ENCODE measurements at regions not wholly inside any gene's neighbourhood (a gene's known extent, or its start where the extent isn't known, plus 50 kb on each side); places are given as distances from the start of the nearest gene placed in this dataset.
"Not testable (repeated sequence)": the region's sequence is repeated elsewhere in the genome, so short reads cannot be mapped to it uniquely, and the experiment has no call there.

DNA sequence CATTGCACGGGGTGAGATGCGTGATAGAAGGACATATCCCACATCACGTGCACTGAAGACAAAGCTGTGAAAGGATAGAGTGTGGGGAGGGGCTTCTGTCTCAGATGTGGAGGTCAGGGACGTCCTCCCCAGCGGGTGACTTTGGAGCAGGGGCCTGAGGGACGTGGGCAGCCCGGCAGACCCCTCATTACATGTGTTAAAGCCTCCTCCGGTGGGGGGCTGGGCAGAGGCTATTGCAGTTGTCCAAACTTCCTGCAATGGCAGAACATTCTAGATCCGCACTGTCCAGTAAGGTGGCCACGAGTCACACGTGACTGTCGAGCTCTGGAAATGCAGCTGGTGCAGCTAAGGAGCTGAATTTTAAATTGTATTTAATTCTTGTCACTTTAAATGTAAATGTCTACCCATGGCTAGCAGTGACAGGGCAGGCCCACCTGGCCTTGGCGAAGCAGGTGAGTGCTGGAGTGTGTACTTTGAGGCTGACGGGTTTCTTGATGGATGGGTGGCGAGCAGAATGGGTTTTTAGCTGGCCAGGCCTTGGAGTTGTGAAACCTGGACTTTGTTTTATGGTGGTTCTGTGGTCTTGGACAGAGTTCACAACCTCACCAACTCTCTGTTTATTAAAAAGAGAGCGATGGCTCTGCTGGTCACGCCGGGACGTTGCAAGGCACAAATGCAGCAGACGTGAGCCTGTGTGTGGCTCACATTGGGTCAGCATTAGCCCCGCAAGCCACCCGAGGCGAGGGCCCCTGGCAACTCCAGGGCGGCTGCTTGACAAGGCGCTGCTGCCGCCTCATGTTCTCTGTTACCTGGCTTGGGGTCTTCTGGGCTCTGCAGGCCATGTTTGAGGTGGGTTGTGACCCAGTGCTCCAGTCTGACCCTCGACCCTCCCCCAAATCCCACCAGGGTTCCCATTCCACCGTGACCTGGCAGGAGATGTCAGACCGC is 177.6 kb downstream of the NPIPB11 start:
- TF ChIP-seq CTCF, POLR2A (IDR thresholded peaks at IDR 0.05): not testable (repeated sequence)

Data from testis (tissue), 2 donors.